HUDEP-2 (cell line): ENCODE measurements at regions not wholly inside any gene's neighbourhood (a gene's known extent, or its start where the extent isn't known, plus 50 kb on each side); places are given as distances from the start of the nearest gene placed in this dataset.

Experiments used
- DNase-seq, 76 experiments: peaks; one replicate each; lab custom pipeline; 2025; ENCODE audit not compliant: unreplicated experiment in 76 of 76; lab: John Stamatoyannopoulos, UW

DNA sequence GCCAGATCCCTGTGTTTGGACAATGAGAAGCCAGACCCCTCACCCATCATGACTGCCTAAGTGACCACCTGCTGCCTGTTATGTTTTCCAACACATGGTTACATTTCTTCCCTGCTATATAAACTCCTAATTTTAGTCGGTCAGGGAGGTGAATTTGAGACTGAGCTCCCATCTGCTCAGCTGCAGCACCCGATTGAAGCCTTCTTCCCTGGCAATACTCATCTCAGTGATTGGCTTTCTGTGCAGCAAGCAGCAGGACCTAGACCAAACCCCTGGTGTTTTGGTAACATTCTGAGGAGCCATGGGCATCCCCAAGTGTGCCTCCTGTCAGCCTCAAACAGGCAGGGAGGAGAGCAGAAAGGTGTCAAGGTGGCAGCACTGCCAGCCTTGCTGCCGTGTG lies 141.2 kb downstream of the CD8B2 start:
- DNase-seq: no peak

DNA sequence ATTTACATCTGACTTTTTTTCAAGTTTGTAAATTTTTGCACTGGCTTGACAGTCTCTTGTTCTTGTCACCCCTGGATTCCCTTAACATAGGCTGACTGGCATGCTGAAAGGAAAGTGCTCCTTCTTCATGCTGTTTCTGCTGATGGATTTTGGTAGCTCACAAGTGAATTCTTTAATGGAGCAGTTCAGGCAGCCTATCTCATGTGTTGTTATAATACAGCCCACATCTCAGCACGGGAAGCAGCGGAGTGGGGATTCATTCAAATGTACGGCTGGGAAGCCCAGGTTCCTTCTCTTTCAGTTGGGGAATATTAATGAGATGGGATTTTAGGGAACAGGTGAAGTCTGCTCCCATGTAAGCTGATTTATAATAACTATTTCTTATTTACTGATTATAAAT lies 142.8 kb downstream of the CD8B2 start:
- no peak for DNase-seq

DNA sequence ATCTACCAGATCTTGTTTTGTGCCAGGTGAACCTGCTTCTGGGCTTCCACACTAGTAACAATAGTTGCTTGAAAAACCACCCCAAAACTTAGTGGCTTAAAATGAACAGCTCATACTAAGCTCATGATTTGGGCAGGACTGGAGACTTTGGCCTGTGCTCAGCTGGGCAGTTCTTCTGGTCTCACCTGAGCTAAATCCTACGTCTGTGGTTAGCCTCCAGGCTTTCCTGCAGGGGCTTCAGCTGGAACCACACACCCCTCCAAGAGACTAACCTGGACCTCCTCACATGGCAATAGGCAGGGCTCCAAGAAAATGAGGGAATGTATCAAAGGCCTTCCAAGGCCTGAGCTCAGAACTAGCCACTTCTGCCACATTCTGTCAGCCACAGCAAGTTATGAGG lies 144.1 kb downstream of the CD8B2 start:
- DNase-seq: no peak

DNA sequence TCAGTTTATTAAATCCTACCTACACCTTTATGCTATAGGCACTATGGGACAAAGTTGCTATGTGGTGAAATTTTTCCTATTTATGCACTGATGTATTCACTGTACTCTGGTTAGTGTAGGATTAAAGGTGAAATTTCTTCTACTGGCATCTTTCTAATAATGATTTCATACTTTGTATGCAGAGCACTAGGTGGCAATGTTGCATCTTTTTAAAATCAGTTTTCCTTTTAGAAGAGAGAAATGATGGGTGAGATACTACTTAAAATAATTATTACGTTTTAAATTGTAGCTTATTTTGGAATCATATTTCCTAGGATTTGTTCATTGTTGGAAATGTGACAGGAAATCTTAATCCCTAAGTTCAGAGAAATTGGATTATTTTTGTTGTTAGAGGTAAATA lies 150.9 kb downstream of the CD8B2 start:
- peak in 1 of 76 experiments; percentile 0 for DNase-seq

DNA sequence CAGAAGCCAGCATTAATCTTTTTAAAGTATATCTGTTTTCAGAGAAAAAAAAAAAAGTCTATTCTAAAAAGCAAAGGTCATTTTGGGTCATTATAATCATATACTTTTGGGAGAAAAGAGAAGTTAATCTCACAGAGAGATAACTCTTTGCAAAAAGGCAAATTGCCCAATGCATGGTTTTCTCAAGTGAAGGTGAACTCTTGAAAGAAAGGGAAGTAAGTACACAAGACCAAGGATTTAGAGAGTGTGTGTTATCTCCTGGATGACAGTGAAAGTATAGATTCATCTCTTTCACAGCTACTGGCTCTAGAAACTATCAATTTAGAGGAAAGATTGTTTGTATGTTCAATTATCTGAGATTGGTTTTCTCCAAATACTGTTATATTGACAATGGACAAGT lies 151.4 kb downstream of the CD8B2 start:
- no peak for DNase-seq

DNA sequence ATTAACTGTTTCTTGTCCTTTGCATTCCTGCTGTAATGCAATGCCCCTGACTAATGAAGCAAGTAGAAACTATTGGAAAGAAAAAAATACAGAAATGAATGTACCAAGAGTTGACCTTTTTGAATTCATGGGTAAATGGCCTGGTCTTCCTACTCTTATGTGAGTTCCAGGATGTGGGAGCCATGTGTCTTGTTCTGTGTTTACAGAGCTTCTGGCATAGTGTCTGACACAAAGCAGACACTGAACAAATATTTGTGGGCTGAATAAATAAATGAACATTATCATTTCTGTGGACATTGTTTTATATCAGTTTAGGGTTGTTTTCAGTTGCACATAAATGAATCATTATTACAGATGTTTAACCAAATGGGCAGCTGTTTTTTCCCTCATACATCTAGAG lies 155.5 kb downstream of the CD8B2 start:
- no peak for DNase-seq

DNA sequence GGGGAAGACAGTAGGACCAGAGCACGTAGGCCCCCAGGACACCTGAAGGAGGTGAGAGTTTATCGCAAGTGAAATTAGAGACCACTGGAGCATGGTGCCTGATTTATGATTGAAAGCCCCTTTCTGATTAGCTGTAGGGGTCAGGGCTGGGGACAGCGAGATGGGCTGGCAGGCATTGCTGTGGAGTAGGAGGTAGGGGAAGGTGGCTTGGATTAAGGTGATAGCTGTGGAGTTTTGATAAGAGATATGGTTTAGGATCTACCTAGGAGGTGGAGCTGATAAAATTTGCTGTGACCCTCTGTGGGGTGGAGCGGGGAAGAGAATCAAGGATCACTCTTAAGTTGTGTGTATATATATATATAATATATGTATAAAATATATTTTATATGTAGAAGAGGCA lies 157.5 kb downstream of the CD8B2 start:
- DNase-seq: no peak

DNA sequence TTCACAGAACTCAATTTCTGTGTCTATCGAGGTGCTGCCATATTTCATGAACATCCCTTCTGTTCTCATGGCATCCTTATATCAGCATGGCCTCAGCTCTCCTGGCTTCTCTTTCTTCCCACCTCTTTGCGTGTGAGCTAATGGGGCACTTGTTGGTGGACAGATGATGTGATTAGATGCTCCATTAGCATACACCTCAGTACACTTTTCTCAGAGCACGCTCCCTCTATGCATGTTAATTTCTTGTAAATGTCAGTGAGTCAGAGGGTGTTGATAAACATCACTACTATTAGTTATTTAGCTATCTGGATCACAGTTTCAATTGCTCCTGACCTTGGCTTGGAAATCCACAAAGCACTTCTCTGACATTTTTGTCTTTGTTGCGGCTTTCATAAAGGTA lies 159.4 kb downstream of the CD8B2 start:
- DNase-seq: no peak

DNA sequence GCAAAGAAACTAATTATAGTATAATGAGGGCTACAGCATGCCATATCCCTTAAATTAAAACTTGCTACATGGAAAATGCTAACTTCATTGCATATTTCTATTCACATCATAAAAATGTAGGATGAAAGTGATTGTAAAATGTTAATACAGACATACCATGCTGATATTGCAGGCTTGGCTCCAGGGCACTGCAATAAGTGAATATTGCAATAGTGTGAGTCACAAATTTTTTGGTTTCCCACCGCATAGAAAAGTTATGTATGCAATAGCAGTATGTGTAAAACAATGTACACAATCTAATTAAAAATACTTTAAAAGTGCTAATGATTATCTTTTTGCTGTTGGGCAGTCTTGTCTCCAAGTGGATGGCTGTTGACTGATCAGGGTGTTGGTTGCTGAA lies 162.1 kb downstream of the CD8B2 start:
- DNase-seq: no peak

DNA sequence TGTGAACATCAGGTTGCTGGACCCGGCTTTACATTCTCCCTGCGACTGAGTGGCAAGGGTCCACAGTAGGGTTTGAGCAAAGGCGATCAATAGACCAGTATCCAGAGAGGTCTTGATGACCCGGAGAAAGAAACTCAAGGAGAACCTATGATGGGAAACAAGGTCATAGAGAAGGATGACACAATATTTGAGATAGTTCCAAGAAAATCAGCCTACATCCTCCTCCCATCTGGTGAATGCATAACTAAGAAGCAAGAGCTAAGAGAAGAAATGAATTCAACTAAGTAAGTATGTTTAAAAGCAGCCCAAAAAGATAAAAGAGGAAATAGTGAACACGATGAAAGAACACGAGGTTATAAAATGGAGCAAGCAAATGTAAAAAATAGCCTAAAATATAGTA lies 166.3 kb downstream of the CD8B2 start:
- DNase-seq: no peak

DNA sequence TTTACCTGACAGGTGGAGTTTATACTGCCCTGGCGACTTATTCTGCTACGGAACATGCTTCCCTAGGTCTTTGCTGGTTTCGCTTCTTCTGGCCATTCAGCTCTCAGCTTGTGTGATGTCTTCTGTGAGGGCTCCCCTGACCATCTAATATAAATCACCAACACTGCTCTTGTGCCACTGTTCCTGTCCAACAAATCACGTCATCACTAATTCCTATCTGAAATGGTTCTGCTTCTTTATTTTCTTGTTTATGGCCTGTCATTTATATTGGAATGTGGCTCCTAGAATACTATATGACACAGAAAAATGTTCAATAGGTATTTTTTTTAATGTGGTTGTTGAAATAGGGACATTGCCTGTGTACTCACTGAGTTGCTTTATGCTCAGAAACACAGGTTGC lies 171.5 kb downstream of the CD8B2 start:
- DNase-seq: no peak

DNA sequence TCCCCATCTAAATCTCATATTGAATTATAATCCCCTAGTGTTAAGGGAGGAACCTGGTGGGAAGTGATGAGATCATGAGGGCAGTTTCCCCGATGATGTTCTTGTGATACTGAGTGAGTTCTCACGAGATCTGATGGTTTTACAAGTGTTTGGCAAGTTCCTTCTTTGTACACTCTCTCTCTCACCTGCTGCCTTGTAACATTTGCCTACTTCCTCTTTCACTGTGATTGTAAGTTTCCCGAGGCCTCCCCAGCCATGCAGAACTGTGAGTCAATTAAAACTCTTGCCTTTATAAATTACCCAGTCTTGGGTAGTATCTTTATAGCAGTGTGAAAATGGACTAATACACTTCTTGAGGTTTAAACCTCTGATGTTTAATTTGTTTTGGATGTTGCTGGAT lies 177.5 kb downstream of the CD8B2 start:
- DNase-seq: no peak

DNA sequence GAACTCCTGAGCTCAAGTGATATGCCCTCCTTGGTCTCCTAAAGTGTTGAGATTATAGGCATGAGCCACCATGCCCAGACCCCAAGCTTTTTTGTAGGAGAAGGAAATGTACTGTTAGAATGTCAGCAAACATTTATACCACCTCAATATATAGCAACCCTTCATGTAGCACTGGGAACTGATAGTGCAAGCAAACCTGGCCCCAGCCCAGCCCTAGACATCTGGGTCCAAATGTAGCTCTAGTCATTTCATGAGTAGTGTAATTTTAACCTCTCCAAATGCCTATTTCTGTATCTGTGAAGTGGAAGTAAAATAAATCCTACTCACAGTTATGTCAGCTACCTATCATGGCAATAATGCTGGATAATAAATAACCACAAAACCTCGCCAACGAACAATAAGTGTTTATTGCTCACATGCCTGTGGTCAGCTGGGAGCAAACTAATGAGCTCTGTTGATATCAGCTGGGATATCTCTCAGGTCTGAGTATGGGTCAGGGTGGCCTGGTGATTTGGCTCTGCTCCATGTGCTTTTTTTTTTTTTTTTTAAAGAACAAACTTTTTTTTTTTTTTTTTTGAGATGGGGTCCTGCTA lies 180.4 kb downstream of the CD8B2 start:
- DNase-seq: no peak

DNA sequence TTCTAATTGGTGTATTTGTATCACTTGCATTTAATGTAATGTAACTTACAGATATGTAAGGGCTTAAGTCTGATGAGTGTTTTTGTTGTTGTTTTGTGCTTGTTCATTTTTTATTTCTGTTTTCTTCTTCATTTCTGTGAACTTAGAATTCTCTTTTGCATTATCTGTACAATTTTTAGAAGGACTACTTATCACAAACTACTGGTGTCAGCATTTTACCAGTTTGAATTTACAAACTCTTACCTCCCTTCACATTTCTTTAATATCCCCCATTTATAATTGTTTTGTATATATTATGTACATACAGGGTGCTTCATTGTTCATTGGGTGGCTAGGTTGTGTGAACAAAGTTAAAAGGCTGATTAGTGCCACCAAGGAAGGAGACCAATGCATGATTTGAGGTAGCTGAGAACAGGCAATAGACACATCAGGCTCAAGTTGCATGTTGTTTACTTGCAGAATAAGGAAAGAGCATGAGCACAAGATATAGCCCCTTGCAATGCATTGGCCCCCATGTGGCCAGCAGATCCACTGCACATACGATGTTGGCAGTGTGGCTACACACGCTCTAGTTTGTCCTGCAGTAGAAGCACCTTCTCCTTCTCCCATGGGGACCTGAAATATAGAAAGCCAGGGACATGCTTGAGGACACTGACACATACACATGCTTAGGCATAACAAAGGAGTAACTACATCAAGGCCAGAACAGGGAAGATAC lies 198.2 kb downstream of the CD8B2 start:
- DNase-seq: no peak

DNA sequence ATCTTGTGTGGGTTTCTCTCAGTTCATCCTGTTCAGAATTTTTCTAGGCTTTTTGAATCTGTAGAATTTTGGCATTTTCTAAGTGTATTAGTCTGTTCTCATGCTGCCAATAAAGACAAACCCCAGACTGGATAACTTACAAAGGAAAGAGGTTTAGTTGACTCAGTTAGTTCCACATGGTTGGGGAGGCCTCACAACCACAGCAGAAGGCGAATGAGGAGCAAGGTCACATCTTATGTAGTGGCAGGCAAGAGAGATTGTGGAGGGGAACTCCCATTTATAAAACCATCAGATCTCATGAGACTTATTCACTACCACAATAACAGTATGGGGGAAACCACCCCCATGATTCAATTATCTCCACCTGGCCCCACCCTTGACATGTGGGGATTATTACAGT lies 199.2 kb downstream of the ST6GAL2 start:
- DNase-seq: no peak

DNA sequence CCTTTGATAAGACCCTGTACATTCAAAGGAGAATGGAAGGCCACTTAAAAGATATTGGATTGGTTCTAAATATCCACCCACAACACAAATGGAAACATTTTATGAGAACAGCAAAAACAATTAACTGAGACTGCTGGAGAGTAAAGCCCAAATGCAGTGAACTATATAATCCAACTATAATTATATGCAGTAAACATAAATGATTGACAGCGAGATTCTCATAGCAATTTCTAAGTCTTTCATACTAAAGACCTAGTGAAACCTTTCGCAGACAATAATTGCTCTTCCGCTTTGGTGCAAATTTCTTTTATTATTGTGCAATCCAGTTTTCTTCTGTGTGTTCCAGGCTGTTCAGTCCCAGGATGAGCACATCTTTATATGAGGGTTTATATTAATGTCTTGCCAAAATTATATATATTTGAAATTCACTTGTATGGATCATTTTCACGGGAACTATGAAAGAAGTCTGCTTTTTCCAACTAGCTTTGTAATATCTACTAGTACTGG lies 190.9 kb downstream of the ST6GAL2 start:
- DNase-seq: no peak

DNA sequence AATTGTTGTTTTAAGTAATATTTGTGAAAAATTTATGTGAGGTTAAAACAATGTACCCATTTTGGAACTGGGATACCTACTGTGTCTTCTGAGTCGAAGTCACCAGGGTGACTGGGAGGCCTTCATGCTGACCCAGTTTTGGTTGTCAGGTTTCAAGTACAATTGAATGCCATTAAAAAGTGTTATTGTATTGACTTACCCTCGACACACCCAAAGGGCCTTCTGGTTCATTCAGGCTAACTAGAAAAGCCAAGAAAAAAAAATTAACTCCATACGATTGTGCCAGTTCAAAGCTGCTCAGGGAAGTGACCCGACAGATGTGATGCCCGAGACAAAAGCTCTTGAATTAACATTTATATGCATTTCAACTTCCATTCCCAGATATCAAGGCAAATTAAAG lies 190.0 kb downstream of the ST6GAL2 start:
- no peak for DNase-seq

DNA sequence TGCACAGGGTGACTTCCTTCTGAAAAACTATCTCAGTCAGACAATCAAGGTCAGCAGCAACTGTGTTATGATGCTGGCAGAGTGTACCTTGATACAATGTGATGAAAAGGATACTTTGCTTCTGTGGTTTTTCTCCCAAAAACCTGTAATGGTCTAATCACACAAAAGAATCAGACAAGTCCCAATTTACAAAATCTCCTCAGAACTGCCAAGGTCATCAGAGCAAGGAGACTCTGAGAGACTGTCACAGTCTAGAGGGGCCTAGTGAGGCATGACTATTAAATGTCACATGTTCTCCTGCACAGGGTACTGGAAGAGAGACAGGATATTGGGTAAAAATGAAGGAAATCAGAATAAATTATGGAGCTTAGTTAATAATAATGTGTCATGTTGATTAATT lies 185.4 kb downstream of the ST6GAL2 start:
- DNase-seq: no peak

DNA sequence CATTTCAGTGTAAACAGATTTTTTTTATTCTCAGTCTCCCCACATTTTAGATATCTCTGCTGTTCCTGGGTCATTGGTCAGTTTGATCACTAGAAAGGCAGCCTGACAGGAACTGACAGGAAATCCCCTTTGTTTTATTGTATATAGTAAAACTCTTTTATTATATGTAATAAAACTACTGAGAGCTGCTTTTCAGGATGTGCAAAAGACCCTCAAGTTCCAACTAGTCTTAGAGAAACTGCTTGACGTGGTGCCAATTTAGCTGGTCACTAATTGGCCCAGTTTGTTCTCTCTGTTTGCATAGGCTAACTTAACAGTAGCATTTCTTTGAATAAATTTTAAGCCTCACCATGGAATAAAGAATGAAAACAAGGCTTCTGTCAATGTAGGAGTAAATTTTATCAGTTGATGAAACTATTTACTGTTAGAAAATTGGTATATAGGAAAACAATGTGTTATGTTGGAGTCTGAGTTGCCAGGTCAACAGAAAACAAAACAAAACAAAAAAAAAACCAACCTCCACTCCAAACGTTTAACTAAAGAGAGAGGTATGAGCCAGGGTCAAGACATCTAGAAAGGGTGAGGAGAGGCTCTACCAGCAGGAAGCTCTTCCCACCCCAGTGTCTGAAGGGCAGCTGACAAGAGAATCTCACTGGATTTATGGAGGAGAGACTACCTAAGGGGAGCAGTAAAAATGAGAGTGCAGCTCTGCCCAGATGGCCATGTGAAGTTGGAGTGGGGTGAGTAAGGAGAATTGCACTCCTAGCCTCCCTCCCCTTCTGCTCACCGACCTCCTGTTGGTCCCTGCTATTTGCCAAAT lies 184.6 kb downstream of the ST6GAL2 start:
- no peak for DNase-seq

DNA sequence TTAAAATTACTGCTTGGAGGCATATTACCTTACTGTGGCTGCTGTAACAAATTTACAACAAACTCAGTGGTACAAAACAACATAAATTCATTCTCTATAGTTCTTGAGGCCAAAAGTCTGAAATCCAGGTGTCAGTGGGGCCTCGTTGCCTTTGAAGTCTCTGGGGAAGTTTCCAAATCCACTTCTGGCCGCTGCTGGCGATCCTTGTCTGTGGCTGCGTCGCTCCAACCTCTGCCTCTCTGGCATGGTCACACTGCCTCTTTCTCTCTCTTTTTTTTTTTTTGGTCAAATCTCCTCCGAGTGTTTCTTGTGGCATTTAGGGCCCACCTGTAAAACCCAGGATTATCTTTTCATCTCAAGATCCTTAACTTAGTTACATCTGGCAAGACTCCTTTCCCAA lies 182.8 kb downstream of the ST6GAL2 start:
- no peak for DNase-seq

DNA sequence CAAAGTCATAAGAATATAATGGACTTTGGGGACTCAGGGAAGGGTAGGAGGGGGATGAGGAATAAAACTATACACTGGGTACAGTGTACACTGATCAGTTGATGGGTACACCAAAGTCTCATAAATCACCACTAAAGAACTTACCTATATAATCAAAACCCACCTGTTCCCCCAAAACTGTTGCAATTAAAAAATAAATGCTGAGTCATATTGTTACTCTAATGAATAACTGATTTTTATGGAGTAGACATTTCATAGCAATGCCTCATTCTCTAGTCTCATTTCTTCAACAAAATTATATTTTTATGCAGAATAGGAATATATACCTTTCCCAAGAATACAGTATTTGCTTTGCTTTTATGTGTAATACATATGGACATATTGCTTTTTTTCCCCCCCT lies 181.2 kb downstream of the ST6GAL2 start:
- DNase-seq: no peak

DNA sequence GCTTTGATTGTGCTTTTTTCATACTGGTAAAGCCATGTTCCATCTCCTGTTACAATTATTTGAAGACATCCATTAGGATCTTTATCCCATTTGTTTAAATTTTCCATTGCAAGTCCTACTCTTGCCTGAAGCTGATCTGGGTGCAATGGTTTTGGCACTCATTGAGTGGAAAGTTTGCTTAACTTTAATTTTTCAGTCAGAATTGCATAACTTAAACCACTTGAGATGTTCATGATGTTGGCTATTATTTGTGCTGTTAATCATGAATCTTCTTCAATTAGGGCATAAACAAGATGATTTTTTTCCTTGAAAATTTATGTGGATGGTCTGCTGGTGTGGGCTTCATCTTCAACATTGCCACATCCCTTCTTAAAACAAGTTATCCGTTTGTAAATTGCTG lies 180.1 kb downstream of the ST6GAL2 start:
- DNase-seq: no peak
